GM23248 (cell line): ENCODE measurements at regions not wholly inside any gene's neighbourhood (a gene's known extent, or its start where the extent isn't known, plus 50 kb on each side); places are given as distances from the start of the nearest gene placed in this dataset.

Source experiments
- EZH2 ChIP-seq: fragments of 200-600 bp; sonication (generic); IDR thresholded peaks from 2 replicates; pipeline ENCODE4 v1.6.1; 2018; ENCODE audit warnings: antibody characterized with exemption, mild to moderate bottlenecking; ENCODE audit not compliant: insufficient read depth, poor library complexity, severe bottlenecking
- EZH2phosphoT487 ChIP-seq: fragments of 200-600 bp; sonication (generic); IDR thresholded peaks from 2 replicates; pipeline ENCODE4 v1.6.1; 2018; ENCODE audit warnings: antibody characterized with exemption, moderate library complexity, mild to moderate bottlenecking, low read depth; ENCODE audit not compliant: insufficient read depth

GRCh38 chr5:2387634-2388325 is 363.7 kb downstream of the IRX2 start:
- TF ChIP-seq EZH2: no peak
- no peak for TF ChIP-seq EZH2phosphoT487
